Stimulated activated CD8-positive, alpha-beta memory T cell treated with anti-CD3 and anti-CD28 coated beads, Interleukin-4, amount 100 ng/mL, for 24 hours (primary cell): ENCODE measurements at regions not wholly inside any gene's neighbourhood (a gene's known extent, or its start where the extent isn't known, plus 50 kb on each side); places are given as distances from the start of the nearest gene placed in this dataset.

Source experiments
- DNase-seq: peaks from one replicate; pipeline ENCODE4 v3.0.0-alpha.2; 2020; ENCODE audit warnings: low read depth

- DNase-seq, result no peak
These were observed 319.6 kb upstream of the HS3ST1 start for GRCh38 chr4:11748164-11748872.

- DNase-seq, result no peak
These were observed 318.0 kb upstream of the HS3ST1 start for GRCh38 chr4:11746734-11747133.

- no peak for DNase-seq
These were observed 315.3 kb upstream of the HS3ST1 start for GRCh38 chr4:11743976-11744375.

- no peak for DNase-seq
These were observed 314.5 kb upstream of the HS3ST1 start for GRCh38 chr4:11743236-11743635.

GRCh38 chr4:11741190-11741652, 312.5 kb upstream of the HS3ST1 start:
- no peak for DNase-seq

- no peak for DNase-seq
These were observed 311.3 kb upstream of the HS3ST1 start for GRCh38 chr4:11739992-11740391.

- DNase-seq, result no peak
These were observed 308.3 kb upstream of the HS3ST1 start for GRCh38 chr4:11736978-11737377.

- no peak for DNase-seq
These were observed 307.0 kb upstream of the HS3ST1 start for GRCh38 chr4:11735651-11736050.

- no peak for DNase-seq
These were observed 303.5 kb upstream of the HS3ST1 start for GRCh38 chr4:11732155-11732554.

GRCh38 chr4:11730545-11730944, 301.9 kb upstream of the HS3ST1 start:
- DNase-seq, result no peak

- no peak for DNase-seq
These were observed 300.9 kb upstream of the HS3ST1 start for GRCh38 chr4:11729548-11729947.

GRCh38 chr4:11727903-11728564, 299.3 kb upstream of the HS3ST1 start:
- DNase-seq, result no peak

- DNase-seq, result no peak
These were observed 296.0 kb upstream of the HS3ST1 start for GRCh38 chr4:11724731-11725130.

- no peak for DNase-seq
These were observed 293.5 kb upstream of the HS3ST1 start for GRCh38 chr4:11722223-11722622.

GRCh38 chr4:11720292-11720691, 291.6 kb upstream of the HS3ST1 start:
- DNase-seq, result no peak

- DNase-seq, result no peak
These were observed 291.2 kb upstream of the HS3ST1 start for GRCh38 chr4:11719879-11720278.

- no peak for DNase-seq
These were observed 287.2 kb upstream of the HS3ST1 start for GRCh38 chr4:11715753-11716521.

- no peak for DNase-seq
These were observed 281.9 kb upstream of the HS3ST1 start for GRCh38 chr4:11710453-11711093.

- DNase-seq, result no peak
These were observed 275.6 kb upstream of the HS3ST1 start for GRCh38 chr4:11704186-11704830.

- DNase-seq, result no peak
These were observed 274.3 kb upstream of the HS3ST1 start for GRCh38 chr4:11702886-11703557.

GRCh38 chr4:11701966-11702725, 273.5 kb upstream of the HS3ST1 start:
- DNase-seq, result no peak
